MM.1S (cell line): ENCODE measurements at regions not wholly inside any gene's neighbourhood (a gene's known extent, or its start where the extent isn't known, plus 50 kb on each side); places are given as distances from the start of the nearest gene placed in this dataset.

Experiments used
- EZH2phosphoT487 ChIP-seq: fragments of 300-600 bp; sonication (generic); IDR thresholded peaks from 2 replicates; pipeline ENCODE4 v1.6.1; 2018; ENCODE audit warnings: antibody characterized with exemption, low read length
- TF ChIP-seq, protein P1 (sequence below): fragments of 300-600 bp; sonication (generic); IDR thresholded peaks from 2 replicates; pipeline ENCODE4 v1.5.1; 2016; ENCODE audit warnings: antibody characterized with exemption, low read length, mixed read lengths

DNA sequence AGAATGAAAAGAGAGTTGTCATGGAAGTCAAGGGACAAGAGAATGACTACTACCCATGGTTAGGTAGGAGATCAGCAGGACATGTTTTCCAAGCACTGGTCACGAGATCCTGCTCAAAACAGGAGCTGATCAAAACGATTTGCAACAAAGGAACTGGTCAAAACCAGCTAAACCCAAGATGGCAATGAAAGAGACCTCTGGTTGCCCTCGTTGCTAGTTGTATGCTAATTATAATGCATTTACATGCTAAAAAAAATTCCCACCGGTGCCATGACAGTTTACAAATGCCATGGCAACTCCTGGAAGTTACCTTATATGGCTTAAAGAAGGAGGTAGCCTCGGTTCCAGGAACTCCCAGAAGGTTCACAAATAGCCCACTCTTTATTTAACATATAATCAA, 95.0 kb upstream of the OTX2 start:
- TF ChIP-seq, protein P1, sequence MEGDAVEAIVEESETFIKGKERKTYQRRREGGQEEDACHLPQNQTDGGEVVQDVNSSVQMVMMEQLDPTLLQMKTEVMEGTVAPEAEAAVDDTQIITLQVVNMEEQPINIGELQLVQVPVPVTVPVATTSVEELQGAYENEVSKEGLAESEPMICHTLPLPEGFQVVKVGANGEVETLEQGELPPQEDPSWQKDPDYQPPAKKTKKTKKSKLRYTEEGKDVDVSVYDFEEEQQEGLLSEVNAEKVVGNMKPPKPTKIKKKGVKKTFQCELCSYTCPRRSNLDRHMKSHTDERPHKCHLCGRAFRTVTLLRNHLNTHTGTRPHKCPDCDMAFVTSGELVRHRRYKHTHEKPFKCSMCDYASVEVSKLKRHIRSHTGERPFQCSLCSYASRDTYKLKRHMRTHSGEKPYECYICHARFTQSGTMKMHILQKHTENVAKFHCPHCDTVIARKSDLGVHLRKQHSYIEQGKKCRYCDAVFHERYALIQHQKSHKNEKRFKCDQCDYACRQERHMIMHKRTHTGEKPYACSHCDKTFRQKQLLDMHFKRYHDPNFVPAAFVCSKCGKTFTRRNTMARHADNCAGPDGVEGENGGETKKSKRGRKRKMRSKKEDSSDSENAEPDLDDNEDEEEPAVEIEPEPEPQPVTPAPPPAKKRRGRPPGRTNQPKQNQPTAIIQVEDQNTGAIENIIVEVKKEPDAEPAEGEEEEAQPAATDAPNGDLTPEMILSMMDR, result no peak
- TF ChIP-seq EZH2phosphoT487, result no peak
